ENCODE measurements at regions not wholly inside any gene's neighbourhood (a gene's known extent, or its start where the extent isn't known, plus 50 kb on each side); places are given as distances from the start of the nearest gene placed in this dataset.
"Not testable (repeated sequence)": the region's sequence is repeated elsewhere in the genome, so short reads cannot be mapped to it uniquely, and the experiment has no call there.

GRCh38 chr17:77562361-77562760, 396.1 kb upstream of the TNRC6C start:
- not testable (repeated sequence) for DNase-seq

- DNase-seq, result no peak
Measured at GRCh38 chr17:77563439-77564102, 394.9 kb upstream of the TNRC6C start.

- DNase-seq, result no peak
Measured at GRCh38 chr17:77564278-77564920, 394.1 kb upstream of the TNRC6C start.

- no peak for DNase-seq
Measured at GRCh38 chr17:77565166-77565565, 393.3 kb upstream of the TNRC6C start.

GRCh38 chr17:77566151-77566550, 392.4 kb upstream of the TNRC6C start:
- DNase-seq, result no peak

GRCh38 chr17:77566566-77567138, 391.9 kb upstream of the TNRC6C start:
- DNase-seq, result no peak

GRCh38 chr17:77568540-77568939, 390.0 kb upstream of the TNRC6C start:
- no peak for DNase-seq

GRCh38 chr17:77569846-77570564, 388.5 kb upstream of the TNRC6C start:
- no peak for DNase-seq

- no peak for DNase-seq
Measured at GRCh38 chr17:77570565-77570898, 388.0 kb upstream of the TNRC6C start.

GRCh38 chr17:77571155-77571981, 387.1 kb upstream of the TNRC6C start:
- peak; percentile 12 to 21 for DNase-seq

- no peak for DNase-seq
Measured at GRCh38 chr17:77572065-77572601, 386.4 kb upstream of the TNRC6C start.

GRCh38 chr17:77572851-77573250, 385.7 kb upstream of the TNRC6C start:
- no peak for DNase-seq

GRCh38 chr17:77577491-77577890, 381.0 kb upstream of the TNRC6C start:
- DNase-seq, result no peak

GRCh38 chr17:77579131-77579530, 379.4 kb upstream of the TNRC6C start:
- DNase-seq, result no peak

GRCh38 chr17:77579682-77580081, 378.8 kb upstream of the TNRC6C start:
- DNase-seq, result peak; percentile 16 to 31

GRCh38 chr17:77580531-77581270, 377.8 kb upstream of the TNRC6C start:
- no peak for DNase-seq

- no peak for DNase-seq
Measured at GRCh38 chr17:77581480-77581879, 377.0 kb upstream of the TNRC6C start.

- DNase-seq, result no peak
Measured at GRCh38 chr17:77585142-77585860, 373.2 kb upstream of the TNRC6C start.

- DNase-seq, result no peak
Measured at GRCh38 chr17:77590951-77591735, 367.4 kb upstream of the TNRC6C start.

- no peak for DNase-seq
Measured at GRCh38 chr17:77592106-77592865, 366.2 kb upstream of the TNRC6C start.

Data from CD4-positive, alpha-beta T cell treated with Interleukin-1 beta for 1 hour (primary cell).